AG09309 (cell line): ENCODE measurements at regions not wholly inside any gene's neighbourhood (a gene's known extent, or its start where the extent isn't known, plus 50 kb on each side); places are given as distances from the start of the nearest gene placed in this dataset.

Source experiments
- DNase-seq: peaks from one replicate; pipeline ENCODE4 v3.0.0-alpha.2; 2010; ENCODE audit warnings: low read depth
- H3K4me3 ChIP-seq: 2 replicates; pipeline ENCODE4 v1.5.1; 2011; ENCODE audit warnings: mild to moderate bottlenecking, low read depth, low read length, moderate library complexity; ENCODE audit not compliant: control insufficient read depth
- CTCF ChIP-seq: IDR thresholded peaks from 2 replicates; pipeline ENCODE4 v1.5.1; 2011; ENCODE audit warnings: mild to moderate bottlenecking, low read depth, low read length, inconsistent platforms; ENCODE audit not compliant: insufficient read depth, control insufficient read depth; ENCODE audit errors: missing control alignments

GRCh38 chr2:59938181-59938580 is 615.3 kb downstream of the BCL11A start:
- no peak for DNase-seq
- TF ChIP-seq CTCF = no peak
- H3K4me3 ChIP-seq = no peak overlapping the region

- no peak overlapping the region for H3K4me3 ChIP-seq
- no peak for DNase-seq
- TF ChIP-seq CTCF = no peak
Measured at GRCh38 chr2:59936048-59936447, 617.4 kb downstream of the BCL11A start.

DNA sequence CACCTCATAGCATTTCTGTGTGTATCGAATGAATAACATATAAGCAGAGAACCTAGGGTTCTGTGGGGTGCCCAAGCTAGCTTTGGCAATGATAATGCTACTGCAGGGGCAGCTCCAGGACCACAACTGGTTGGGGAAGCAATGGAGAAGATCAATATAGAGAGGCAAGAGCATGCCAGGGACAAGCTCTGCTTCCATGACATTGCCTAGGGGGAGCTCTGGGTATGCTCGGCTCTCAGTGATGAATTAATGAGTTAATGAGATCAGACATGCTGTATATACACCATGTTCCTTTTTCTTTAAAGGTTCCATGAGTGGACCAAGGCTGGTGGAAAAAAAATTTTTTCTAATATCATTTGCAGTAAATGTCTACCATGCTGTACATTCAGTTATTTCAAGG is 618.4 kb downstream of the BCL11A start:
- TF ChIP-seq CTCF = no peak
- no peak overlapping the region for H3K4me3 ChIP-seq
- no peak for DNase-seq

- no peak overlapping the region for H3K4me3 ChIP-seq
- TF ChIP-seq CTCF = no peak
- DNase-seq = no peak
Measured at GRCh38 chr2:59933948-59934347, 619.5 kb downstream of the BCL11A start.

DNA sequence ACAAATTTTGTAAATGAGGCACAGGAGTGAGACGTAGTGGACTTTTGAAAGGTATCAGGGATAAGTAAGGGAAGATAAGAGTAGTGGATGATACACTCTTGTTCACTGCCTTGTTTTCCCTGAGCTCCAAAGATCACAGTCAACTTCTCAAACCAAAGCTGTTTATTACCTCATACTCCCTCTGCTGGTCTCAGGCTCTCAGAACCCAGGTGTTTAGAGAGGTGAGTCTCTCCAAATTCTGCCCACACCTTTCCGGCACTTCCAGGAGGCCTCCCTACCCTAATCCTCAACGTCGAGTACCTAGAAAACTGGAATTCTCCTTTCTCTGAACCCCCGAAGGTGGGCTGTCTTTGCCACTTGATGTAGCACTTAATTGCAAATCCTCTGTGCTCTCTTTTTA is 621.1 kb downstream of the BCL11A start:
- no peak for TF ChIP-seq CTCF
- H3K4me3 ChIP-seq = no peak overlapping the region
- DNase-seq = no peak

- TF ChIP-seq CTCF = no peak
- no peak for DNase-seq
- no peak overlapping the region for H3K4me3 ChIP-seq
Measured at GRCh38 chr2:59930430-59930829, 623.0 kb downstream of the BCL11A start.

DNA sequence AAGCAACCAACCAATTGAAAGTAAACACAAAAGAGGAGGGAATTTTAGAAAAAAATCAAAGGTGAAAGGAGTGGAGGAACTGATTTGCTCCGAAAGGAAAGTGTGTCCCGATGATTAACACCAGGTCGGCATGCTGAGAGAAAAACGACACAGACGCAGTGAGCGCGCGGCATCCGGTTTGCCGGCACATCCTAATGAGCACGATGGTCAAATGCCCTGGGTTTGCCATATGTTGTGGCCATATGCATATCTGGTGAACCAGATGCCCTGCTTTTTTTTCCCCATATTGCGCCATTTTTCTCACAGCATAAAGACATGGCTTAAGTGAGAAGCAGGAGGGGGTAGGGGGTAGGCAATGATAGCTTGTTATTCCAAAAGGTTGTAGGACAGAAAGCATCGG is 626.7 kb downstream of the BCL11A start:
- no peak for DNase-seq
- H3K4me3 ChIP-seq = no peak overlapping the region
- no peak for TF ChIP-seq CTCF
